H1 (cell line): ENCODE measurements at regions not wholly inside any gene's neighbourhood (a gene's known extent, or its start where the extent isn't known, plus 50 kb on each side); places are given as distances from the start of the nearest gene placed in this dataset.

Source experiments
- CTCF ChIA-PET: fragments of 300-600 bp; sonication (Branson Sonifier 250); formaldehyde crosslinking; loops from one replicate; lab custom pipeline; 2021; ENCODE audit not compliant: partially characterized antibody; lab: Charles Lee
- POLR2A ChIA-PET: fragments of 300-600 bp; sonication (Branson Sonifier 250); formaldehyde crosslinking; loops from one replicate; lab custom pipeline; 2021; ENCODE audit warnings: inconsistent platforms; ENCODE audit not compliant: partially characterized antibody; lab: Charles Lee
- DNase-seq, 2 experiments: peaks; one replicate each; pipeline versions ENCODE4 v3.0.0 to v3.0.0-alpha.2; 2010 to 2022; ENCODE audit warnings: low spot score in 2 of 2, low read depth in 1 of 2, mixed read lengths in 1 of 2
- FAIRE-seq: peaks from 2 replicates; lab custom pipeline; 2011; peaks lifted over from hg19 to GRCh38; lab: Jason Lieb, UNC
- H2AFZ ChIP-seq: 2 replicates; pipeline ENCODE4 v1.8.1; 2012; ENCODE audit warnings: low read length, inconsistent platforms
- H2AK5ac ChIP-seq: 2 replicates; pipeline ENCODE4 v1.6.1; 2013; ENCODE audit warnings: low read depth, low read length
- H2BK120ac ChIP-seq: replicated peaks from 2 replicates; pipeline ENCODE3; 2013; ENCODE audit warnings: low read depth, low read length, inconsistent platforms
- H2BK12ac ChIP-seq: 2 replicates; pipeline ENCODE4 v1.6.1; 2013; ENCODE audit warnings: low read depth, low read length
- H2BK15ac ChIP-seq: 2 replicates; pipeline ENCODE4 v1.6.1; 2013; ENCODE audit warnings: low read length
- H2BK20ac ChIP-seq: 2 replicates; pipeline ENCODE4 v1.6.1; 2013; ENCODE audit warnings: low read length
- H2BK5ac ChIP-seq: 2 replicates; pipeline ENCODE4 v1.6.1; 2013; ENCODE audit warnings: low read depth, low read length
- H3K14ac ChIP-seq: 2 replicates; pipeline ENCODE4 v1.6.1; 2013; ENCODE audit warnings: inconsistent platforms; ENCODE audit not compliant: insufficient read length
- H3K18ac ChIP-seq: 2 replicates; pipeline ENCODE4 v1.6.1; 2013; ENCODE audit warnings: low read length; ENCODE audit errors: extremely low read depth
- H3K23ac ChIP-seq: 2 replicates; pipeline ENCODE4 v1.6.1; 2013; ENCODE audit warnings: inconsistent platforms; ENCODE audit not compliant: insufficient read length
- H3K23me2 ChIP-seq: 2 replicates; pipeline ENCODE4 v1.6.1; 2013; ENCODE audit warnings: low read depth, low read length
- H3K27ac ChIP-seq: 2 replicates; pipeline ENCODE4 v1.6.1; 2011; ENCODE audit warnings: low read depth, low read length, inconsistent platforms
- H3K27me3 ChIP-seq, 4 experiments: replicated peaks in 1 of 4; 1 replicate in 1 of 4; 2 replicates in 3 of 4; pipeline versions ENCODE4 v1.6.1 to v1.8.1; 2011 to 2013; ENCODE audit warnings: low read length in 3 of 4, mild to moderate bottlenecking in 3 of 4, inconsistent platforms in 2 of 4, mixed read lengths in 2 of 4, moderate library complexity in 1 of 4; ENCODE audit not compliant: control insufficient read depth in 3 of 4, insufficient read depth in 3 of 4; ENCODE audit errors: extremely low read depth in 1 of 4
- H3K36me3 ChIP-seq, 4 experiments: 2 replicates each; pipeline versions ENCODE4 v1.6.1 to v1.8.1; 2011 to 2013; ENCODE audit warnings: mild to moderate bottlenecking in 4 of 4, low read length in 3 of 4, moderate library complexity in 2 of 4, control low read depth in 1 of 4, inconsistent platforms in 1 of 4; ENCODE audit not compliant: insufficient read depth in 4 of 4, control insufficient read depth in 2 of 4
- H3K4ac ChIP-seq: replicated peaks from 2 replicates; pipeline ENCODE3; 2013; ENCODE audit warnings: low read length, low read depth, mixed read lengths, inconsistent platforms; ENCODE audit not compliant: insufficient read length
- H3K4me1 ChIP-seq, 4 experiments: replicated peaks in 1 of 4; 1 replicate in 1 of 4; 2 replicates in 3 of 4; pipeline versions ENCODE4 v1.6.1 to v1.8.1; 2011 to 2013; ENCODE audit warnings: low read length in 3 of 4, inconsistent platforms in 2 of 4, mixed read lengths in 1 of 4; ENCODE audit not compliant: insufficient read depth in 4 of 4, control insufficient read depth in 3 of 4
- H3K4me2 ChIP-seq, 2 experiments: 2 replicates each; pipeline versions ENCODE4 v1.6.1 to v1.8.1; 2011 to 2013; ENCODE audit warnings: low read depth in 2 of 2, low read length in 2 of 2, control low read depth in 1 of 2, inconsistent platforms in 1 of 2, mild to moderate bottlenecking in 1 of 2; ENCODE audit not compliant: insufficient read depth in 1 of 2
- H3K4me3 ChIP-seq, 4 experiments: fragments of 200-600, 300-600 bp in 1 of 4; sonication (generic), shearing (Covaris generic), sonication (Bioruptor Twin) in 1 of 4; 2 replicates each; pipeline versions ENCODE4 v1.5.1 to v1.8.1; 2011 to 2016; ENCODE audit warnings: low read length in 4 of 4, low read depth in 3 of 4, control low read depth in 2 of 4, inconsistent platforms in 2 of 4, mild to moderate bottlenecking in 2 of 4, mixed read lengths in 1 of 4, moderate library complexity in 1 of 4; ENCODE audit not compliant: insufficient read depth in 2 of 4; ENCODE audit errors: extremely low read depth in 1 of 4
- H3K56ac ChIP-seq: replicated peaks from 2 replicates; pipeline ENCODE3; 2013; ENCODE audit warnings: low read depth, mild to moderate bottlenecking, mixed read lengths, low read length, inconsistent platforms; ENCODE audit not compliant: insufficient read length
- H3K79me1 ChIP-seq: 2 replicates; pipeline ENCODE4 v1.6.1; 2013; ENCODE audit warnings: low read depth, low read length, control low read depth
- H3K79me2 ChIP-seq, 2 experiments: 2 replicates each; pipeline versions ENCODE4 v1.6.1 to v1.8.1; 2012 to 2013; ENCODE audit warnings: low read length in 2 of 2, mild to moderate bottlenecking in 2 of 2, inconsistent platforms in 1 of 2; ENCODE audit not compliant: insufficient read depth in 2 of 2, control insufficient read depth in 1 of 2
- H3K9ac ChIP-seq, 4 experiments: replicated peaks in 1 of 4; 1 replicate in 1 of 4; 2 replicates in 3 of 4; pipeline versions ENCODE4 v1.6.1 to v1.8.1; 2011 to 2013; ENCODE audit warnings: low read depth in 3 of 4, low read length in 3 of 4, control low read depth in 2 of 4, mild to moderate bottlenecking in 2 of 4, moderate library complexity in 2 of 4, inconsistent platforms in 1 of 4; ENCODE audit errors: extremely low read depth in 1 of 4
- H3K9me3 ChIP-seq, 2 experiments: 2 replicates each; pipeline versions ENCODE4 v1.6.1 to v1.8.1; 2012 to 2013; ENCODE audit warnings: mild to moderate bottlenecking in 2 of 2, moderate library complexity in 2 of 2, control low read depth in 1 of 2, inconsistent platforms in 1 of 2, low read depth in 1 of 2, low read length in 1 of 2, mixed read lengths in 1 of 2; ENCODE audit not compliant: insufficient read depth in 2 of 2
- H4K20me1 ChIP-seq, 2 experiments: replicated peaks in 1 of 2; 2 replicates each; pipeline versions ENCODE3 to v1.8.1; 2011 to 2013; ENCODE audit warnings: inconsistent platforms in 2 of 2, low read length in 2 of 2, mild to moderate bottlenecking in 1 of 2; ENCODE audit not compliant: insufficient read depth in 2 of 2, control insufficient read depth in 1 of 2
- H4K5ac ChIP-seq: 2 replicates; pipeline ENCODE4 v1.6.1; 2013; ENCODE audit warnings: low read length, low read depth, mixed read lengths, inconsistent platforms; ENCODE audit not compliant: insufficient read length
- H4K8ac ChIP-seq: 2 replicates; pipeline ENCODE4 v1.8.0; 2013; ENCODE audit warnings: mild to moderate bottlenecking, moderate library complexity, low read length, inconsistent platforms; ENCODE audit not compliant: insufficient read depth; ENCODE audit errors: extremely low read depth
- H4K91ac ChIP-seq: replicated peaks from 2 replicates; pipeline ENCODE3; 2013; ENCODE audit warnings: low read length, mixed read lengths, inconsistent platforms; ENCODE audit not compliant: insufficient read length
- ATF2 ChIP-seq: IDR thresholded peaks from 2 replicates; pipeline ENCODE4 v1.6.1; 2012; ENCODE audit warnings: low read length, inconsistent platforms
- BACH1 ChIP-seq: IDR thresholded peaks from 2 replicates; pipeline ENCODE4 v1.6.1; 2012; ENCODE audit warnings: low read length, improper control_type of control experiment
- HDAC2 ChIP-seq, 2 experiments: fragments of 300-600 bp in 1 of 2; sonication (generic) in 1 of 2; IDR thresholded peaks; 2 replicates each; pipeline ENCODE4 v1.6.1; 2011 to 2012; ENCODE audit warnings: low read depth in 2 of 2, low read length in 2 of 2, mild to moderate bottlenecking in 2 of 2, moderate library complexity in 2 of 2, borderline replicate concordance in 1 of 2, inconsistent platforms in 1 of 2
- HDAC6 ChIP-seq: IDR thresholded peaks from one replicate; pipeline ENCODE4 v1.7.1; 2012; ENCODE audit warnings: low read depth, mild to moderate bottlenecking, inconsistent platforms, low read length, moderate library complexity
- MAX ChIP-seq: IDR thresholded peaks from 2 replicates; pipeline ENCODE4 v1.6.1; 2012; ENCODE audit warnings: inconsistent platforms
- PHF8 ChIP-seq: fragments of 200-600 bp; sonication (generic); conservative IDR thresholded peaks from 2 replicates; pipeline ENCODE4 v1.7.1; 2012; ENCODE audit warnings: low read depth, mild to moderate bottlenecking, inconsistent platforms, low read length, moderate library complexity
- POLR2AphosphoS5 ChIP-seq: IDR thresholded peaks from 2 replicates; pipeline ENCODE4 v1.6.1; 2011; ENCODE audit warnings: low read depth, low read length
- SP1 ChIP-seq: IDR thresholded peaks from 2 replicates; pipeline ENCODE4 v1.6.1; 2011; ENCODE audit warnings: low read depth, low read length
- TEAD4 ChIP-seq: IDR thresholded peaks from 2 replicates; pipeline ENCODE4 v1.6.1; 2012; ENCODE audit warnings: low read depth, low read length, inconsistent platforms, mixed read lengths
- USF2 ChIP-seq: IDR thresholded peaks from 2 replicates; pipeline ENCODE4 v1.6.1; 2011; ENCODE audit warnings: low read length, improper control_type of control experiment
- YY1 ChIP-seq: IDR thresholded peaks from 2 replicates; pipeline ENCODE4 v1.6.1; 2011; ENCODE audit warnings: low read depth, mild to moderate bottlenecking, low read length
- WGBS, 2 experiments: shearing (Covaris generic) in 1 of 2; methylation state at CpG; one replicate each; pipeline versions ENCODE4 v1.1.6 to v1.1.7; 2013 to 2015; ENCODE audit warnings: low lambda C conversion rate in 2 of 2, mixed read lengths in 2 of 2, inconsistent platforms in 1 of 2, low coverage in 1 of 2, missing lambda C conversion rate in 1 of 2; ENCODE audit not compliant: insufficient replicate concordance in 2 of 2, insufficient coverage in 1 of 2, insufficient read length in 1 of 2; ENCODE audit errors: extremely low coverage in 1 of 2, missing lambda C conversion rate in 1 of 2; 5-methylcytosine and 5-hydroxymethylcytosine counted together

- Histone ChIP-seq H3K9ac (no peak overlapping the region), H3K18ac (no peak overlapping the region), H2AK5ac (no peak overlapping the region), H3K4me3 (no peak overlapping the region), H3K4me2 (no peak overlapping the region), H3K79me2 (no peaks in the 10 kb centered on the region), H3K23me2 (no peaks in the 10 kb centered on the region), H3K4me1 (no peaks in the 10 kb centered on the region), H3K27ac (no peak overlapping the region), H2BK20ac (no peak overlapping the region), H4K8ac (no peak overlapping the region), H4K20me1 (no peaks in the 10 kb centered on the region), H2AFZ (no peak overlapping the region; the same call in 1 of the 2 replicates), H2BK5ac (no peak overlapping the region), H3K4ac (no peak overlapping the region), H3K23ac (no peak overlapping the region), H2BK120ac (no peak overlapping the region), H3K79me1 (no peaks in the 10 kb centered on the region), H4K91ac (no peak overlapping the region), H4K5ac (no peak overlapping the region), H2BK15ac (no peak overlapping the region), H3K14ac (no peak overlapping the region), H3K36me3 (no peaks in the 10 kb centered on the region), H2BK12ac (no peak overlapping the region), H3K27me3 (no peaks in the 10 kb centered on the region), H3K9me3 (no peaks in the 10 kb centered on the region), H3K56ac (no peak overlapping the region)
- POLR2A ChIA-PET, result no interaction called here
- WGBS, 2 experiments, result 85% methylated on average over 10 of the region's 11 CpGs; no CpG with 5 or more reads in 1 of the 2 experiments
- DNase-seq (no peak), FAIRE-seq (no peak)
- CTCF ChIA-PET, result interaction anchor here (0.7 kb wide), 1 partner anchor 177 kb away, joined by 3 read pairs; no protein-coding TSS in a partner anchor
- TF ChIP-seq ATF2, result no peak
- no peak for TF ChIP-seq YY1
- TF ChIP-seq USF2, result no peak
- TF ChIP-seq TEAD4, result no peak
- TF ChIP-seq HDAC6, result no peak
- no peak for TF ChIP-seq BACH1
- no peak for TF ChIP-seq POLR2AphosphoS5
- no peak for TF ChIP-seq MAX
- TF ChIP-seq PHF8, result no peak
- no peak for TF ChIP-seq HDAC2 (IDR thresholded peaks at IDR 0.05; ENCODE audit: borderline replicate concordance in 1 of 2, low read depth in 2 of 2, low read length in 2 of 2)
- no peak for TF ChIP-seq SP1
These were observed 98.5 kb upstream of the CTTNBP2 start for GRCh38 chr7:117971556-117972244.
